ENCODE measurements at regions not wholly inside any gene's neighbourhood (a gene's known extent, or its start where the extent isn't known, plus 50 kb on each side); places are given as distances from the start of the nearest gene placed in this dataset.

DNA sequence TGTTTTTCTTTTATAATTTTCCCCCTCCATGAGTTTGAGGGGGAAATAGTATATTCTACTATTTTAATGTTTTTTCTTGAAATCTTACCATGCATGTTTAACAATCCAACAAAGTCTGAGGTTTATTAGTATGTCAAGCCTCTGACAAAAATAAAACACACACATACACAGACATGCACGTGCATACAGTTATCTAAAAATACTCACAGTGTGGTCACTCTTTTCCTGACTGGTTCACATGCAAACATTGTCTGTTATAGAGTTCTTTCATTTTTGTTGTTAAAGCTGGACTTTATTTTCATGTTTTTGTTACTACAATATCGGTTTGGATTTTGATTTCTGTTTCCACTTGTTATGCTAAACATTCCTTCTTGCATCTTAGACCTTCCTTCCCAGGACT, 236.6 kb downstream of the MFSD1 start:
- TF ChIP-seq, protein P1, sequence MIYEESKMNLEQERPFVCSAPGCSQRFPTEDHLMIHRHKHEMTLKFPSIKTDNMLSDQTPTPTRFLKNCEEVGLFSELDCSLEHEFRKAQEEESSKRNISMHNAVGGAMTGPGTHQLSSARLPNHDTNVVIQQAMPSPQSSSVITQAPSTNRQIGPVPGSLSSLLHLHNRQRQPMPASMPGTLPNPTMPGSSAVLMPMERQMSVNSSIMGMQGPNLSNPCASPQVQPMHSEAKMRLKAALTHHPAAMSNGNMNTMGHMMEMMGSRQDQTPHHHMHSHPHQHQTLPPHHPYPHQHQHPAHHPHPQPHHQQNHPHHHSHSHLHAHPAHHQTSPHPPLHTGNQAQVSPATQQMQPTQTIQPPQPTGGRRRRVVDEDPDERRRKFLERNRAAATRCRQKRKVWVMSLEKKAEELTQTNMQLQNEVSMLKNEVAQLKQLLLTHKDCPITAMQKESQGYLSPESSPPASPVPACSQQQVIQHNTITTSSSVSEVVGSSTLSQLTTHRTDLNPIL (CRISPR knock-in tag; IDR thresholded peaks at IDR 0.05; ENCODE audit: low read depth): no peak
- TF ChIP-seq OSR1 (CRISPR knock-in tag; IDR thresholded peaks at IDR 0.05) (no peak), RARB (CRISPR knock-in tag; IDR thresholded peaks at IDR 0.05) (no peak), CSDC2 (CRISPR knock-in tag; IDR thresholded peaks at IDR 0.05) (no peak), TCF4 (CRISPR knock-in tag; IDR thresholded peaks at IDR 0.05; ENCODE audit: borderline replicate concordance) (no peak), ZFP3 (CRISPR knock-in tag; IDR thresholded peaks at IDR 0.05) (no peak), ZC3H10 (CRISPR knock-in tag; IDR thresholded peaks at IDR 0.05) (no peak), TOX (CRISPR knock-in tag; IDR thresholded peaks at IDR 0.05; ENCODE audit: borderline replicate concordance) (no peak), ZFP30 (CRISPR knock-in tag; IDR thresholded peaks at IDR 0.05) (no peak), BACH2 (CRISPR knock-in tag; IDR thresholded peaks at IDR 0.05; ENCODE audit: borderline replicate concordance) (no peak)
- TF ChIP-seq, protein P2, sequence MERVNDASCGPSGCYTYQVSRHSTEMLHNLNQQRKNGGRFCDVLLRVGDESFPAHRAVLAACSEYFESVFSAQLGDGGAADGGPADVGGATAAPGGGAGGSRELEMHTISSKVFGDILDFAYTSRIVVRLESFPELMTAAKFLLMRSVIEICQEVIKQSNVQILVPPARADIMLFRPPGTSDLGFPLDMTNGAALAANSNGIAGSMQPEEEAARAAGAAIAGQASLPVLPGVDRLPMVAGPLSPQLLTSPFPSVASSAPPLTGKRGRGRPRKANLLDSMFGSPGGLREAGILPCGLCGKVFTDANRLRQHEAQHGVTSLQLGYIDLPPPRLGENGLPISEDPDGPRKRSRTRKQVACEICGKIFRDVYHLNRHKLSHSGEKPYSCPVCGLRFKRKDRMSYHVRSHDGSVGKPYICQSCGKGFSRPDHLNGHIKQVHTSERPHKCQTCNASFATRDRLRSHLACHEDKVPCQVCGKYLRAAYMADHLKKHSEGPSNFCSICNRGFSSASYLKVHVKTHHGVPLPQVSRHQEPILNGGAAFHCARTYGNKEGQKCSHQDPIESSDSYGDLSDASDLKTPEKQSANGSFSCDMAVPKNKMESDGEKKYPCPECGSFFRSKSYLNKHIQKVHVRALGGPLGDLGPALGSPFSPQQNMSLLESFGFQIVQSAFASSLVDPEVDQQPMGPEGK (CRISPR knock-in tag; IDR thresholded peaks at IDR 0.05; ENCODE audit: borderline replicate concordance): no peak

All from SK-N-SH treated with all-trans-retinoic acid at 6 μM for 48 hours (cell line).